ENCODE measurements at regions not wholly inside any gene's neighbourhood (a gene's known extent, or its start where the extent isn't known, plus 50 kb on each side); places are given as distances from the start of the nearest gene placed in this dataset.
"Not testable (repeated sequence)": the region's sequence is repeated elsewhere in the genome, so short reads cannot be mapped to it uniquely, and the experiment has no call there.

- no peak overlapping the region for H3K4me3 Mint-ChIP-seq
- H3K27ac Mint-ChIP-seq, result no peak overlapping the region
- peaks cover 5% of the 10 kb centered on the region for H3K9me3 Mint-ChIP-seq
- no peaks in the 10 kb centered on the region for H3K36me3 Mint-ChIP-seq
- H3K27me3 Mint-ChIP-seq, result no peaks in the 10 kb centered on the region
- H3K4me1 Mint-ChIP-seq, result no peaks in the 10 kb centered on the region
These were observed 206.9 kb upstream of the FSIP2 start for GRCh38 chr2:185531721-185532120.

GRCh38 chr2:185537689-185538088 is 200.9 kb upstream of the FSIP2 start:
- Mint-ChIP-seq H3K9me3 (no peaks in the 10 kb centered on the region), H3K27me3 (no peaks in the 10 kb centered on the region), H3K4me3 (no peak overlapping the region), H3K27ac (no peak overlapping the region), H3K36me3 (no peaks in the 10 kb centered on the region), H3K4me1 (no peaks in the 10 kb centered on the region)

- Mint-ChIP-seq H3K4me3 (no peak overlapping the region), H3K4me1 (no peaks in the 10 kb centered on the region), H3K27ac (no peak overlapping the region), H3K9me3 (peaks cover 5% of the 10 kb centered on the region), H3K27me3 (no peaks in the 10 kb centered on the region), H3K36me3 (no peaks in the 10 kb centered on the region)
These were observed 171.4 kb upstream of the FSIP2 start for GRCh38 chr2:185567196-185567595.

DNA sequence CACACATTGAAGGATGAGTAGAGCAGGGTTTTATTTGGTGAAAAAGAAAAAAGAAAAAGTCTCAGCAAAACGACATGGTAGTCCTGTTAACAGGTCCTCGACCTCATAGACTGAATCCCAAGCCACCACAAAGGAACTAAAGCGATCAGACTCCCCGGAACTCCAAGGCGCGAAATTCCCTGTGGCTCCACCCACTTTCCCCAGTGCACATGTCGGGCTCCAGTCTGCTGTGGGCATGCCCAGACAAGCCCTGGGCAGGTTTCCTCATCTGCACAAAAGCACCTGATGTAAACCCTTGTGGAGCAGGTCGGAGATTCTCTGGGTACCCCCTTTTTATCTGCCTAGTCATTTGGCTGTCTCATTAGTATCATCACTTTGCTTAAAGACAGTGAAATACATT is 170.7 kb upstream of the FSIP2 start:
- H3K4me3 Mint-ChIP-seq, result no peak overlapping the region
- H3K9me3 Mint-ChIP-seq, result peaks cover 5% of the 10 kb centered on the region
- no peak overlapping the region for H3K27ac Mint-ChIP-seq
- H3K27me3 Mint-ChIP-seq, result no peaks in the 10 kb centered on the region
- H3K4me1 Mint-ChIP-seq, result no peaks in the 10 kb centered on the region
- no peaks in the 10 kb centered on the region for H3K36me3 Mint-ChIP-seq

- no peak overlapping the region for H3K4me3 Mint-ChIP-seq
- peaks cover 4% of the 10 kb centered on the region for H3K9me3 Mint-ChIP-seq
- H3K27me3 Mint-ChIP-seq, result no peaks in the 10 kb centered on the region
- H3K27ac Mint-ChIP-seq, result no peak overlapping the region
- no peaks in the 10 kb centered on the region for H3K4me1 Mint-ChIP-seq
- no peaks in the 10 kb centered on the region for H3K36me3 Mint-ChIP-seq
These were observed 160.3 kb upstream of the FSIP2 start for GRCh38 chr2:185578322-185578721.

DNA sequence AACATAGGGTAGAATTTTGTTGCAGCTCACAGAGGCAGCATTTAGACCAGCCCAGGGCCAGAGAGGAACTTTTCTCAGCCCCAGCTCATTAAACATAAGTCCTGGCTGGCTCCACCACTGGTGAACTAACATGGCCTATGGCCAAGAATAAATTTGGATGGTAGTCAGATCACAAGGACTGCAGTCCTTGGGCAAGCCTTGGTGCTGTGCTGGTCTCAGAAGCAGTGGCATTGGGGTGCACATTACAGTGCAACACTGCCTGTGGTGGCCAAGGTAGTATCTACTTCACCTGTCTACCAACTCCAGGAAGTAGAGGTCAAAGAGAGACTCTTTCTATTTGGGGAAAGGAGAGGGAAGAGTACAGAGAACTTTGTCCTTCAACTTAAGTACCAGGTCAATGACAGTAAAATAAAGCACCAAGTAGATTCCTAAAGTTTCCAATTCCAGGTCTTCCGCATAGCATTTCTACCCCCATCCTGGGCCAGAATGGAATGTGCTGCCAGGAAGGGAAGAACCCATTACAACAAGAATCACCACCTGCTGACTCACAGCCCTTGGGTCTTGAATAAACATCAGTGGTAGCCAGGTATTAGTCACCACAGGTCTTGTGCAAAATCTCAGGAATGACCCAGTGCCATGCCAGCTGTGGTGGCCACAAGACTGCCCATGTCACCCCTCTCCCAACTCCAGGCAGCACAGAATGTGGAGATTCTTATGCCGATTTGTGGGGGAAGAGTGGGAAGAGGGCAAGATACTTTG is 155.4 kb upstream of the FSIP2 start:
- Mint-ChIP-seq H3K36me3 (no peaks in the 10 kb centered on the region), H3K27ac (no peak overlapping the region), H3K4me1 (no peaks in the 10 kb centered on the region), H3K4me3 (no peak overlapping the region), H3K27me3 (no peaks in the 10 kb centered on the region), H3K9me3 (peaks cover 9% of the 10 kb centered on the region)

- not testable (repeated sequence) for H3K27me3 Mint-ChIP-seq, H3K4me1 Mint-ChIP-seq, H3K36me3 Mint-ChIP-seq
These were observed 153.4 kb upstream of the FSIP2 start for GRCh38 chr2:185585165-185585564.

DNA sequence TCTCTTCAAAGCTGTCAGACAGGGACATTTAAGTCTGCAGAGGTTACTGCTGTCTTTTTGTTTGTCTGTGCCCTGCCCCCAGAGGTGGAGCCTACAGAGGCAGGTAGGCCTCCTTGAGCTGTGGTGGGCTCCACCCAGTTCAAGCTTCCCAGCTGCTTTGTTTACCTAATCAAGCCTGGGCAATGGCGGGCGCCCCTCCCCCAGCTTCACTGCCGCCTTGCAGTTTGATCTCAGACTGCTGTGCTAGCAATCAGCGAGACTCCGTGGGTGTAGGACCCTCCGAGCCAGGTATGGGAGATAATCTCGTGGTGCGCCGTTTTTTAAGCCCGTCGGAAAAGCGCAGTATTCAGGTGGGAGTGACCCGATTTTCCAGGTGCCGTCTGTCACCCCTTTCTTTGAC is 147.3 kb upstream of the FSIP2 start:
- H3K36me3 Mint-ChIP-seq, result not testable (repeated sequence)

More at GRCh38 chr2:185585165-185585564, 153.4 kb upstream of the FSIP2 start:
- not testable (repeated sequence) for H3K9me3 Mint-ChIP-seq, H3K4me3 Mint-ChIP-seq, H3K27ac Mint-ChIP-seq

GRCh38 chr2:185607945-185608344 is 130.7 kb upstream of the FSIP2 start:
- Mint-ChIP-seq H3K27ac (no peak overlapping the region), H3K36me3 (no peaks in the 10 kb centered on the region), H3K4me3 (no peak overlapping the region), H3K27me3 (no peaks in the 10 kb centered on the region), H3K9me3 (peaks cover 4% of the 10 kb centered on the region), H3K4me1 (no peaks in the 10 kb centered on the region)

More for the DNA sequence above, 147.3 kb upstream of the FSIP2 start:
- H3K4me1 Mint-ChIP-seq, H3K27me3 Mint-ChIP-seq, H3K4me3 Mint-ChIP-seq, H3K9me3 Mint-ChIP-seq, H3K27ac Mint-ChIP-seq: not testable (repeated sequence)

DNA sequence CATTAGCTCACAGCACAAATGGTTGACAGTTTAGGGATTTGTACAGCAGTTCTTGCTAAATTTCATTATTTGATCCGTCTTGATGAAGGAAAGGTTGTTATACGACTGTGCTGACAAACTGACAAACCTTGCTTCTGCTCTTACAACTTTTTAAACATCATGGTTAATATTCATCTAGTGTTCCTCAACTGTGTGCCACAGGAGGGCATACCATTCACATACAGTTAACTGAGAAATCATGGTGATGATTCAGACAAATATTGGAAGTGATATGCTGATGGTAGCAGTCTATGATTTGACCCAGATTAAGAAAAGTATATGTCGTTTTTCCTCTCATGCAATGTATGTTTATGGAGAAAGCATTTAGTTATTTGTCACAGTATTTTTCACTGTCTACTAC is 129.8 kb upstream of the FSIP2 start:
- Mint-ChIP-seq H3K9me3 (peaks cover 4% of the 10 kb centered on the region), H3K27ac (no peak overlapping the region), H3K36me3 (no peaks in the 10 kb centered on the region), H3K4me1 (no peaks in the 10 kb centered on the region), H3K27me3 (no peaks in the 10 kb centered on the region), H3K4me3 (no peak overlapping the region)

DNA sequence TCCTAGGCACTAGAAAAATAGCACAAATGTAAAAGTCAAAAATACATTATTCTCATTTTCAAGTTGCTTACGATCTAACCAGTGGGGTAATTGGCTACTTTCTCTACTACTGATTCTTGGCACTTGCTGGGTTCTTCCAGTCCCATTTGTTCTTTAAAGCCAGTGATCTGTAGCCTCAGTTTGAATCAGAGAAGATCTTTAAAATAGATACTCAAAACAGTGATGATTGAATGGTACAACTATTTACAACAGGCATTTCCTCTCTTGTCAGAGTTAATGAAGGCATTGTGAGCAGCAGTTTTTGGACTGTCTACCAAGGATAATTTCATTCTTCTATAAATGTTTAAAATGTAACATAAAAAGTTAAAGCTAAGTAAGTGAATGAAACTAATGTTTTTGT is 128.3 kb upstream of the FSIP2 start:
- peaks cover 4% of the 10 kb centered on the region for H3K9me3 Mint-ChIP-seq
- no peak overlapping the region for H3K27ac Mint-ChIP-seq
- no peak overlapping the region for H3K4me3 Mint-ChIP-seq
- no peaks in the 10 kb centered on the region for H3K36me3 Mint-ChIP-seq
- no peaks in the 10 kb centered on the region for H3K4me1 Mint-ChIP-seq
- no peaks in the 10 kb centered on the region for H3K27me3 Mint-ChIP-seq

- no peaks in the 10 kb centered on the region for H3K36me3 Mint-ChIP-seq
- H3K27me3 Mint-ChIP-seq, result no peaks in the 10 kb centered on the region
- H3K9me3 Mint-ChIP-seq, result no peaks in the 10 kb centered on the region
- H3K4me1 Mint-ChIP-seq, result no peaks in the 10 kb centered on the region
- H3K27ac Mint-ChIP-seq, result no peak overlapping the region
- no peak overlapping the region for H3K4me3 Mint-ChIP-seq
These were observed 120.0 kb upstream of the FSIP2 start for GRCh38 chr2:185618625-185619024.

DNA sequence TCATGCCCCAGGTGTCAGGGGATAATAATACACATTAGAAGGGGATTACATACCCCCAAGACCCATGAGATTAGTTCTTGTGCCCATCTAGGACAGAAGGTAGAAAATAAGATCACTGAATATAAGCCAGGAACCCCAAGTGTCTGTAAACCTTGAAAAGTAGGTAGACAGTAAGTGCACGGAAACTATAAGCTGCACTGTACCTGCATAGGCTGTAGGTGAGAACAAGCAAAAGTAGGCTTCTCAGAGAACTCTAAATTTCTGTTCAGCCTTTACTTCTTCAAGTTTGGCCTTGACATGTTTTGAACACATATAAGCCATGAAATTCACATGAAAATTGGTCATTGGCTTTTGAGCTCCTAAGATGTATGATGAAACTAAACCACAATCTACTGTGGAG is 113.0 kb upstream of the FSIP2 start:
- H3K4me3 Mint-ChIP-seq, result no peak overlapping the region
- no peaks in the 10 kb centered on the region for H3K9me3 Mint-ChIP-seq
- H3K27me3 Mint-ChIP-seq, result no peaks in the 10 kb centered on the region
- no peaks in the 10 kb centered on the region for H3K4me1 Mint-ChIP-seq
- H3K27ac Mint-ChIP-seq, result no peak overlapping the region
- H3K36me3 Mint-ChIP-seq, result no peaks in the 10 kb centered on the region

GRCh38 chr2:185628985-185629384 is 109.6 kb upstream of the FSIP2 start:
- H3K4me1 Mint-ChIP-seq, result no peaks in the 10 kb centered on the region
- H3K36me3 Mint-ChIP-seq, result no peaks in the 10 kb centered on the region
- H3K27me3 Mint-ChIP-seq, result no peaks in the 10 kb centered on the region
- H3K27ac Mint-ChIP-seq, result no peak overlapping the region
- H3K9me3 Mint-ChIP-seq, result no peaks in the 10 kb centered on the region
- no peak overlapping the region for H3K4me3 Mint-ChIP-seq

GRCh38 chr2:185633621-185634020 is 105.0 kb upstream of the FSIP2 start:
- H3K4me1 Mint-ChIP-seq, result no peaks in the 10 kb centered on the region
- no peak overlapping the region for H3K4me3 Mint-ChIP-seq
- H3K27ac Mint-ChIP-seq, result no peak overlapping the region
- no peaks in the 10 kb centered on the region for H3K9me3 Mint-ChIP-seq
- H3K36me3 Mint-ChIP-seq, result no peaks in the 10 kb centered on the region
- H3K27me3 Mint-ChIP-seq, result no peaks in the 10 kb centered on the region

GRCh38 chr2:185638771-185639170 is 99.8 kb upstream of the FSIP2 start:
- no peaks in the 10 kb centered on the region for H3K9me3 Mint-ChIP-seq
- H3K4me1 Mint-ChIP-seq, result no peaks in the 10 kb centered on the region
- H3K27me3 Mint-ChIP-seq, result no peaks in the 10 kb centered on the region
- H3K27ac Mint-ChIP-seq, result no peak overlapping the region
- no peaks in the 10 kb centered on the region for H3K36me3 Mint-ChIP-seq
- no peak overlapping the region for H3K4me3 Mint-ChIP-seq

GRCh38 chr2:185640588-185640987 is 98.0 kb upstream of the FSIP2 start:
- no peak overlapping the region for H3K4me3 Mint-ChIP-seq
- no peaks in the 10 kb centered on the region for H3K4me1 Mint-ChIP-seq
- H3K9me3 Mint-ChIP-seq, result no peaks in the 10 kb centered on the region
- no peaks in the 10 kb centered on the region for H3K36me3 Mint-ChIP-seq
- H3K27me3 Mint-ChIP-seq, result no peaks in the 10 kb centered on the region
- H3K27ac Mint-ChIP-seq, result no peak overlapping the region
